ENCODE measurements at regions not wholly inside any gene's neighbourhood (a gene's known extent, or its start where the extent isn't known, plus 50 kb on each side); places are given as distances from the start of the nearest gene placed in this dataset.

DNA sequence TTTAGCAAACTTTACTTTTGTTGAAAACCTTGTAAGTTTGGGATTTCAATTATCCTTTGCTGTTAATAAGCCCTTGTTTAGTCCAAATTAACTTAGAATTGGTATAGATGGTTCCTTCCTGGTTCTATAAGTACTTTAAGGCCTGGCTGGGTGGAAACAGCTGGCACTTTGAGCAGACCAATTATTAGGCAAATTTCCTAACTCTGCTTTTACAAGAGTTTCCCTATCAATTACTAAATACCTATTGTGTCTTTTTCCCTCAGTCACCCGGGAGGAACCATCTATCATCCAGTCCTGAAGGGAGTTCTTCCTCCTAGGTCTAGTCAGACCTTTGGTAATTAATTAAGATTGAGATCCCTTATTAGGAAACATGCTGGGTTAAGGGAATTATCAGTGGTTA is 138.0 kb downstream of the SLC38A6 start:
- H3K27me3 ChIP-seq (ENCODE audit: control insufficient read depth, insufficient read depth, low read length): no peaks in the 10 kb centered on the region
- DNase-seq (ENCODE audit: low read depth) (no peak), FAIRE-seq (no peak)
- no peak overlapping the region for H3K4me3 ChIP-seq (ENCODE audit: low read depth, low read length)
- TF ChIP-seq, protein P1, sequence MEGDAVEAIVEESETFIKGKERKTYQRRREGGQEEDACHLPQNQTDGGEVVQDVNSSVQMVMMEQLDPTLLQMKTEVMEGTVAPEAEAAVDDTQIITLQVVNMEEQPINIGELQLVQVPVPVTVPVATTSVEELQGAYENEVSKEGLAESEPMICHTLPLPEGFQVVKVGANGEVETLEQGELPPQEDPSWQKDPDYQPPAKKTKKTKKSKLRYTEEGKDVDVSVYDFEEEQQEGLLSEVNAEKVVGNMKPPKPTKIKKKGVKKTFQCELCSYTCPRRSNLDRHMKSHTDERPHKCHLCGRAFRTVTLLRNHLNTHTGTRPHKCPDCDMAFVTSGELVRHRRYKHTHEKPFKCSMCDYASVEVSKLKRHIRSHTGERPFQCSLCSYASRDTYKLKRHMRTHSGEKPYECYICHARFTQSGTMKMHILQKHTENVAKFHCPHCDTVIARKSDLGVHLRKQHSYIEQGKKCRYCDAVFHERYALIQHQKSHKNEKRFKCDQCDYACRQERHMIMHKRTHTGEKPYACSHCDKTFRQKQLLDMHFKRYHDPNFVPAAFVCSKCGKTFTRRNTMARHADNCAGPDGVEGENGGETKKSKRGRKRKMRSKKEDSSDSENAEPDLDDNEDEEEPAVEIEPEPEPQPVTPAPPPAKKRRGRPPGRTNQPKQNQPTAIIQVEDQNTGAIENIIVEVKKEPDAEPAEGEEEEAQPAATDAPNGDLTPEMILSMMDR (IDR thresholded peaks at IDR 0.05; ENCODE audit: insufficient read depth, low read length, severe bottlenecking): no peak
- no peaks in the 10 kb centered on the region for H3K36me3 ChIP-seq (ENCODE audit: control insufficient read depth, insufficient read depth, low read length)

GRCh38 chr14:61116369-61116768 is 135.3 kb downstream of the SLC38A6 start:
- H3K4me3 ChIP-seq (ENCODE audit: low read depth, low read length): no peak overlapping the region
- TF ChIP-seq, protein P1 (IDR thresholded peaks at IDR 0.05; ENCODE audit: insufficient read depth, low read length, severe bottlenecking): no peak
- FAIRE-seq: no peak
- H3K27me3 ChIP-seq (ENCODE audit: control insufficient read depth, insufficient read depth, low read length): no peaks in the 10 kb centered on the region
- DNase-seq (ENCODE audit: low read depth): no peak
- H3K36me3 ChIP-seq (ENCODE audit: control insufficient read depth, insufficient read depth, low read length): no peaks in the 10 kb centered on the region

DNA sequence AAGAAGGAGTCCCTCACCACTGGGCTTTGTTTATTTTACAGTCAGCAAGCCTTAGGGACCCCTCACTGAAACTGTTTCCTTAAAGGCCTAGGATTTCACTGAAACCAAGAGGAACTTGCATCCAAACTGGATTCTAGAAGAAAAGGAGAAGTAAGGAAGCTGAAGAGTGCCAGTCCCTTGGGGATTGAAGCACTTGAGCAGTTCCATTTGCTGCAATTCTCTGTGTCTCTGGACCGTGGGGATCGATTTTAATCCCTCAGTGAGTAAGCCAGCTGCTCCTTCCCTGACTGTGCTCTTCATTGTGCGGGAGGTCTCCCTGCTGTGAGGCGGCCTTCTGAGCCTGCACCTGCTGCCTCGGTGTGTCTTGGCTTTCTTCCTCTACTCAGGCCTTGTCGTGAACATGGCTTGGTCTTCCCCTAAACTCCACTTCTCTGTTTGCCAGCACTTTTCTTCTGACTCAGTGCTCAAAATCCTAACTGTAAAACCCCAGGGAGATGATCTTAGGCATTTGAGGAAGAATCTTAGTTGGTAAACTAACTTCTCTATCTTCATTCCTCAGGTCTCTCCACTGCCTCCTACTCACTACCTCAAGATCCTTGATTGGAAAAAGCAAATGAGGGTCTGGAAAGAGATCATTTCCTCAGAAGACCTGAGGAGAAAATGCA is 132.6 kb downstream of the SLC38A6 start:
- no peak overlapping the region for H3K4me3 ChIP-seq (ENCODE audit: low read depth, low read length)
- FAIRE-seq: no peak
- DNase-seq (ENCODE audit: low read depth): no peak
- no peaks in the 10 kb centered on the region for H3K27me3 ChIP-seq (ENCODE audit: control insufficient read depth, insufficient read depth, low read length)
- no peaks in the 10 kb centered on the region for H3K36me3 ChIP-seq (ENCODE audit: control insufficient read depth, insufficient read depth, low read length)
- TF ChIP-seq, protein P1 (IDR thresholded peaks at IDR 0.05; ENCODE audit: insufficient read depth, low read length, severe bottlenecking): no peak

- no peak overlapping the region for H3K4me3 ChIP-seq (ENCODE audit: low read depth, low read length)
- no peak for FAIRE-seq
- H3K27me3 ChIP-seq (ENCODE audit: control insufficient read depth, insufficient read depth, low read length): no peaks in the 10 kb centered on the region
- no peaks in the 10 kb centered on the region for H3K36me3 ChIP-seq (ENCODE audit: control insufficient read depth, insufficient read depth, low read length)
- no peak for DNase-seq (ENCODE audit: low read depth)
- TF ChIP-seq, protein P1 (IDR thresholded peaks at IDR 0.05; ENCODE audit: insufficient read depth, low read length, severe bottlenecking): no peak
Measured at GRCh38 chr14:61112506-61112905, 131.5 kb downstream of the SLC38A6 start.

DNA sequence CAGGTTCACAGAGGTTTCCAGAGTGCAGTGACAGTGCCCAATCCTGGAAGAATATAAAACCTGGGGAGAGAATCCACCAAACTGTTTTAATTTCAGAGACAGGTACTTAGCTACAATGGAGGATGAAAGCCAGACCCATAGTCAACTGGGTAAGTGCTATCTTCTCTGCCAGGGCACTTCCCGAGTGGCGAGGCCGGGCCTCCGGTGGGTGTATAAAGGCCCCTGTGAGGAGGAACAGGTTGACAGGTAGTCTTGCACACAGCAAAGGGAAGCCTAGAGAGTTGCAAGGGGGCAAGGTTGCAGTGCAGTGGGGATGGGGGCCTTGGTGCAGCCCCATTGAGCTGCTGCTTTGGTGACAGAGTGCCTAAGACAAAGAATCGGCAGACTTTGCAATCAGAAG is 130.7 kb downstream of the SLC38A6 start:
- DNase-seq (ENCODE audit: low read depth) (no peak), FAIRE-seq (no peak)
- Histone ChIP-seq H3K27me3 (ENCODE audit: control insufficient read depth, insufficient read depth, low read length) (no peaks in the 10 kb centered on the region), H3K36me3 (ENCODE audit: control insufficient read depth, insufficient read depth, low read length) (no peaks in the 10 kb centered on the region), H3K4me3 (ENCODE audit: low read depth, low read length) (no peak overlapping the region)
- TF ChIP-seq, protein P1 (IDR thresholded peaks at IDR 0.05; ENCODE audit: insufficient read depth, low read length, severe bottlenecking): no peak

- DNase-seq (ENCODE audit: low read depth): no peak
- Histone ChIP-seq H3K4me3 (ENCODE audit: low read depth, low read length) (no peak overlapping the region), H3K36me3 (ENCODE audit: control insufficient read depth, insufficient read depth, low read length) (no peaks in the 10 kb centered on the region), H3K27me3 (ENCODE audit: control insufficient read depth, insufficient read depth, low read length) (no peaks in the 10 kb centered on the region)
- FAIRE-seq: no peak
- TF ChIP-seq, protein P1 (IDR thresholded peaks at IDR 0.05; ENCODE audit: insufficient read depth, low read length, severe bottlenecking): no peak
Measured at GRCh38 chr14:61111209-61111665, 130.2 kb downstream of the SLC38A6 start.
